Testis (tissue), 2 donors: ENCODE measurements at regions not wholly inside any gene's neighbourhood (a gene's known extent, or its start where the extent isn't known, plus 50 kb on each side); places are given as distances from the start of the nearest gene placed in this dataset.

ENCODE experiments used
- DNase-seq: peaks from one replicate; pipeline ENCODE4 v3.0.0-alpha.2; 2019
- H3K27ac ChIP-seq, 2 donors: fragments of 200-600 bp; sonication (generic); one replicate each; pipeline ENCODE4 v1.5.1; 2019
- H3K27me3 ChIP-seq: fragments of 200-600 bp; sonication (generic); one replicate; pipeline ENCODE4 v1.5.1; 2019
- H3K36me3 ChIP-seq: fragments of 200-600 bp; sonication (generic); one replicate; pipeline ENCODE4 v1.5.1; 2017; ENCODE audit warnings: low read depth; ENCODE audit errors: missing control alignments
- H3K4me1 ChIP-seq: fragments of 200-600 bp; sonication (generic); one replicate; pipeline ENCODE4 v1.5.1; 2019
- H3K4me3 ChIP-seq, 2 donors: fragments of 200-600 bp; sonication (generic); one replicate each; pipeline ENCODE4 v1.5.1; 2017 to 2019
- H3K9me3 ChIP-seq: fragments of 200-600 bp; sonication (generic); one replicate; pipeline ENCODE4 v1.5.1; 2017
- CTCF ChIP-seq, 3 experiments: fragments of 450-650 bp in 2 of 3; fragments of 200-600 bp in 1 of 3; sonication (generic) in 1 of 3; IDR thresholded peaks; one replicate each; pipeline ENCODE4 v1.5.1; 2016 to 2019; ENCODE audit warnings: antibody characterized with exemption in 3 of 3, mild to moderate bottlenecking in 2 of 3, moderate library complexity in 1 of 3
- POLR2A ChIP-seq: fragments of 450-650 bp; IDR thresholded peaks from one replicate; pipeline ENCODE4 v1.6.1; 2017; ENCODE audit warnings: antibody characterized with exemption, mild to moderate bottlenecking, moderate library complexity
- WGBS, 2 donors: methylation state at CpG; one replicate each; pipeline ENCODE4 v1.1.5; 2018; 5-methylcytosine and 5-hydroxymethylcytosine counted together
- intact Hi-C: fragments of 100-400 bp; cut with DNase I; formaldehyde crosslinking; loops from one replicate; pipeline ENCODE4 v1.15.1; 2023; ENCODE audit warnings: low total_unique reads

- no peak for TF ChIP-seq CTCF (IDR thresholded peaks at IDR 0.05)
- TF ChIP-seq POLR2A, result no peak
- WGBS, 2 donors, result 24 to 28% methylated on average over 1 of the region's 1 CpG
- no peak for DNase-seq
- Histone ChIP-seq H3K36me3 (no peaks in the 10 kb centered on the region), H3K9me3 (no peaks in the 10 kb centered on the region), H3K27me3 (no peaks in the 10 kb centered on the region), H3K27ac (no peak overlapping the region), H3K4me3 (no peak overlapping the region), H3K4me1 (no peaks in the 10 kb centered on the region)
- intact Hi-C loops, result no loop called here
Measured at GRCh38 chr9:109624896-109625295, 126.8 kb upstream of the PTPN3 start.

GRCh38 chr9:109627042-109627441 is 128.9 kb upstream of the PTPN3 start:
- Histone ChIP-seq H3K9me3 (no peaks in the 10 kb centered on the region), H3K36me3 (no peaks in the 10 kb centered on the region), H3K27ac (no peak overlapping the region), H3K4me3 (no peak overlapping the region), H3K27me3 (no peaks in the 10 kb centered on the region), H3K4me1 (no peaks in the 10 kb centered on the region)
- WGBS, 2 donors, result 60 to 78% methylated on average over 4 of the region's 4 CpGs
- intact Hi-C loops, result no loop called here
- no peak for TF ChIP-seq CTCF (IDR thresholded peaks at IDR 0.05)
- TF ChIP-seq POLR2A, result no peak
- no peak for DNase-seq

GRCh38 chr9:109629615-109630014 is 131.5 kb upstream of the PTPN3 start:
- no peak overlapping the region for H3K27ac ChIP-seq
- no peaks in the 10 kb centered on the region for H3K9me3 ChIP-seq
- no peak for TF ChIP-seq CTCF (IDR thresholded peaks at IDR 0.05)
- no peaks in the 10 kb centered on the region for H3K27me3 ChIP-seq
- no peaks in the 10 kb centered on the region for H3K4me1 ChIP-seq
- H3K36me3 ChIP-seq, result no peaks in the 10 kb centered on the region
- no peak for DNase-seq
- no peak overlapping the region for H3K4me3 ChIP-seq
- WGBS, 2 donors, result 64 to 75% methylated on average over 1 of the region's 1 CpG
- intact Hi-C loops, result no loop called here

- intact Hi-C loops, result no loop called here
- DNase-seq, result no peak
- TF ChIP-seq CTCF (IDR thresholded peaks at IDR 0.05) (no peak), POLR2A (no peak)
- Histone ChIP-seq H3K27ac (no peak overlapping the region), H3K4me1 (no peaks in the 10 kb centered on the region), H3K9me3 (no peaks in the 10 kb centered on the region), H3K27me3 (no peaks in the 10 kb centered on the region), H3K4me3 (no peak overlapping the region), H3K36me3 (no peaks in the 10 kb centered on the region)
- WGBS, 2 donors, result 51 to 53% methylated on average over 2 of the region's 2 CpGs
Measured at GRCh38 chr9:109632817-109633216, 134.7 kb upstream of the PTPN3 start.

- WGBS, 2 donors, result 3 to 5% methylated on average over 32 to 43 of the region's 43 CpGs
- Histone ChIP-seq H3K27me3 (no peaks in the 10 kb centered on the region), H3K36me3 (no peaks in the 10 kb centered on the region), H3K27ac (no peak overlapping the region), H3K9me3 (no peaks in the 10 kb centered on the region), H3K4me1 (peaks cover 10% of the 10 kb centered on the region), H3K4me3 (peak overlapping the region; percentile 9 to 27)
- intact Hi-C loops, result no loop called here
- TF ChIP-seq CTCF (IDR thresholded peaks at IDR 0.05) (no peak), POLR2A (no peak)
- peak; percentile 16 for DNase-seq
Measured at GRCh38 chr9:109639674-109640579, 140.1 kb upstream of the PALM2AKAP2 start.
